ENCODE measurements at regions not wholly inside any gene's neighbourhood (a gene's known extent, or its start where the extent isn't known, plus 50 kb on each side); places are given as distances from the start of the nearest gene placed in this dataset.

DNA sequence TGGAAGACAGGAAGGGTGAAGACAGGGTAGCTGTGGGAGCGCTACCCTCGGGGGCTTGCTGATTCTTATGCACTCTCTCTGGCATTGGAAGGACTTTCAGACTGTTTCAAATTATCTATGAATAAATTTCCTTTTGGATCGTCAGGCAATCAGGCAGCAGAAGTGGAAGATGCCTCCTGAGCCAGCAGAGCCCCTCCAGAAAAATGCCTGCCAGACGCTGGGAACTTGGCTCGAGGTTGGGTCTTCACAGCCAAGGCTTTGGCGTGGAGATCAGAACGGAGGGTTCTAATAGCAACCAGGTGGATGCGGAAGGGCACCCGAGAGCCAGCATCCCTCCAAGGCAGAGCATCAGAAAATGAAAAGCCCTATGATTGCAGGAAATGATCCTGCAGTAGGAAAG lies 119.2 kb upstream of the RFLNA start:
- TF ChIP-seq, protein P1, sequence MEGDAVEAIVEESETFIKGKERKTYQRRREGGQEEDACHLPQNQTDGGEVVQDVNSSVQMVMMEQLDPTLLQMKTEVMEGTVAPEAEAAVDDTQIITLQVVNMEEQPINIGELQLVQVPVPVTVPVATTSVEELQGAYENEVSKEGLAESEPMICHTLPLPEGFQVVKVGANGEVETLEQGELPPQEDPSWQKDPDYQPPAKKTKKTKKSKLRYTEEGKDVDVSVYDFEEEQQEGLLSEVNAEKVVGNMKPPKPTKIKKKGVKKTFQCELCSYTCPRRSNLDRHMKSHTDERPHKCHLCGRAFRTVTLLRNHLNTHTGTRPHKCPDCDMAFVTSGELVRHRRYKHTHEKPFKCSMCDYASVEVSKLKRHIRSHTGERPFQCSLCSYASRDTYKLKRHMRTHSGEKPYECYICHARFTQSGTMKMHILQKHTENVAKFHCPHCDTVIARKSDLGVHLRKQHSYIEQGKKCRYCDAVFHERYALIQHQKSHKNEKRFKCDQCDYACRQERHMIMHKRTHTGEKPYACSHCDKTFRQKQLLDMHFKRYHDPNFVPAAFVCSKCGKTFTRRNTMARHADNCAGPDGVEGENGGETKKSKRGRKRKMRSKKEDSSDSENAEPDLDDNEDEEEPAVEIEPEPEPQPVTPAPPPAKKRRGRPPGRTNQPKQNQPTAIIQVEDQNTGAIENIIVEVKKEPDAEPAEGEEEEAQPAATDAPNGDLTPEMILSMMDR (optimal IDR thresholded peaks at IDR 0.05 in 1 of 3, IDR thresholded peaks at IDR 0.05 in 1 of 3, conservative IDR thresholded peaks at IDR 0.05 in 1 of 3; ENCODE audit: extremely low read depth in 1 of 3, insufficient read depth in 2 of 3, low read length in 3 of 3), result no peak
- no peak for TF ChIP-seq EZH2 (IDR thresholded peaks at IDR 0.05; ENCODE audit: low read length)
- Histone ChIP-seq H3K4me3 (ENCODE audit: control insufficient read depth in 2 of 3, extremely low read depth in 1 of 3, insufficient read depth in 2 of 3, low read depth in 1 of 3, low read length in 3 of 3) (no peak overlapping the region), H3K27ac (ENCODE audit: control insufficient read depth, insufficient read depth, low read length) (no peak overlapping the region), H2AFZ (ENCODE audit: control insufficient read depth, low read length) (no peak overlapping the region), H4K20me1 (ENCODE audit: control insufficient read depth, extremely low read depth, insufficient read depth, low read length) (no peaks in the 10 kb centered on the region), H3K9ac (ENCODE audit: control insufficient read depth, extremely low read depth, insufficient read depth, low read length) (no peak overlapping the region), H3K9me1 (ENCODE audit: control insufficient read depth, extremely low read depth, insufficient read depth, low read length) (peaks cover 2% of the 10 kb centered on the region), H3K4me1 (ENCODE audit: control insufficient read depth, extremely low read depth, insufficient read depth, low read length) (peaks cover 25% of the 10 kb centered on the region), H3K4me2 (ENCODE audit: control insufficient read depth, extremely low read depth, insufficient read depth, low read depth, low read length) (no peak overlapping the region), H3K79me2 (ENCODE audit: control insufficient read depth, insufficient read depth, low read length) (no peaks in the 10 kb centered on the region), H3K9me3 (ENCODE audit: control insufficient read depth, low read depth, low read length) (no peaks in the 10 kb centered on the region), H3K36me3 (ENCODE audit: control insufficient read depth in 2 of 2, extremely low read depth in 1 of 2, insufficient read depth in 2 of 2, low read length in 2 of 2) (no peaks in the 10 kb centered on the region), H3K27me3 (ENCODE audit: control insufficient read depth, extremely low read depth, insufficient read depth, low read length) (no peaks in the 10 kb centered on the region)
- FAIRE-seq (no peak), DNase-seq (ENCODE audit: low read depth, low spot score) (no peak)
- dilution Hi-C loops (cut with MboI; ENCODE audit: extremely low pct_ligation_motif_present, low sequenced_read_pairs), result no loop called here

DNA sequence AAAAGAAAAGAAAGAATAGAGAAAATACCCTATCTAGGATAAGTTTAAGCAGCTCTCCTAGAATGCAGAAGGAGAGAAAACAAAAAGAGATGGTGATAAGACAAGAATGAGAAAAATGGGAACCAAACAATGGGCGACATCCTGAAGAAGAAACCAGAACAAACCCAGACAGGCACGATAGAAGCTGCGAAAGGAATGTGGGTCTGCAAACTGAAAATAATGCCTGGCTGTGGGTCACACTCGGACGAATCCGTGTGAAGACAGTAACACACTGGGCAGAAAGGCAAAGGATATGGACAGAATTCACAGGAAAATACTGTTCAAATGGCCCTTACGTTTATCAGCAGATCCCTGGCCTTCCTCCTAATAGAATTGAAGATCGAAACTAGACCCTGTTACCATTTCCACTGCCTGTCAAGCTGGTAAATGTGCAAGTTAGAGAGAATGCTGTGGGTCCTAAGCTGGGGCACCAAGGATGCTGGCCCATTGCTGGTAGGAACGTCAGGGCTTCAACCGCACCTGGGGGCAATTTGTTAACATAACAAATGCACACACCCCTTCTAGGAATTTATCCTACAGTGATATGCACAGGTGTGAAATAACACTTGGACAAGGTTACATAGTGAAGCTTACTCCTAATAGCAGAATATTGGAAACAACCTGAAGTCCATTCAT lies 117.5 kb upstream of the RFLNA start:
- no peaks in the 10 kb centered on the region for H3K79me2 ChIP-seq (ENCODE audit: control insufficient read depth, insufficient read depth, low read length)
- H2AFZ ChIP-seq (ENCODE audit: control insufficient read depth, low read length), result no peak overlapping the region
- dilution Hi-C loops (cut with MboI; ENCODE audit: extremely low pct_ligation_motif_present, low sequenced_read_pairs), result no loop called here
- no peaks in the 10 kb centered on the region for H3K9me3 ChIP-seq (ENCODE audit: control insufficient read depth, low read depth, low read length)
- no peak overlapping the region for H3K9ac ChIP-seq (ENCODE audit: control insufficient read depth, extremely low read depth, insufficient read depth, low read length)
- H3K4me3 ChIP-seq (ENCODE audit: control insufficient read depth in 2 of 3, extremely low read depth in 1 of 3, insufficient read depth in 2 of 3, low read depth in 1 of 3, low read length in 3 of 3), result no peak overlapping the region
- no peaks in the 10 kb centered on the region for H3K36me3 ChIP-seq (ENCODE audit: control insufficient read depth in 2 of 2, extremely low read depth in 1 of 2, insufficient read depth in 2 of 2, low read length in 2 of 2)
- no peaks in the 10 kb centered on the region for H3K9me1 ChIP-seq (ENCODE audit: control insufficient read depth, extremely low read depth, insufficient read depth, low read length)
- H3K27ac ChIP-seq (ENCODE audit: control insufficient read depth, insufficient read depth, low read length), result no peak overlapping the region
- H4K20me1 ChIP-seq (ENCODE audit: control insufficient read depth, extremely low read depth, insufficient read depth, low read length), result no peaks in the 10 kb centered on the region
- H3K4me1 ChIP-seq (ENCODE audit: control insufficient read depth, extremely low read depth, insufficient read depth, low read length), result peaks cover 17% of the 10 kb centered on the region
- no peak for DNase-seq (ENCODE audit: low read depth, low spot score)
- no peak overlapping the region for H3K4me2 ChIP-seq (ENCODE audit: control insufficient read depth, extremely low read depth, insufficient read depth, low read depth, low read length)
- no peak for TF ChIP-seq EZH2 (IDR thresholded peaks at IDR 0.05; ENCODE audit: low read length)
- TF ChIP-seq, protein P1 (optimal IDR thresholded peaks at IDR 0.05 in 1 of 3, IDR thresholded peaks at IDR 0.05 in 1 of 3, conservative IDR thresholded peaks at IDR 0.05 in 1 of 3; ENCODE audit: extremely low read depth in 1 of 3, insufficient read depth in 2 of 3, low read length in 3 of 3), result no peak
- H3K27me3 ChIP-seq (ENCODE audit: control insufficient read depth, extremely low read depth, insufficient read depth, low read length), result no peaks in the 10 kb centered on the region
- no peak for FAIRE-seq

Data from keratinocyte (primary cell).